DMS 273 (cell line): ENCODE measurements at regions not wholly inside any gene's neighbourhood (a gene's known extent, or its start where the extent isn't known, plus 50 kb on each side); places are given as distances from the start of the nearest gene placed in this dataset.
"Not testable (repeated sequence)": the region's sequence is repeated elsewhere in the genome, so short reads cannot be mapped to it uniquely, and the experiment has no call there.

ENCODE experiments used
- DNase-seq: peaks from one replicate; lab custom pipeline; 2025; ENCODE audit not compliant: unreplicated experiment; lab: John Stamatoyannopoulos, UW

DNA sequence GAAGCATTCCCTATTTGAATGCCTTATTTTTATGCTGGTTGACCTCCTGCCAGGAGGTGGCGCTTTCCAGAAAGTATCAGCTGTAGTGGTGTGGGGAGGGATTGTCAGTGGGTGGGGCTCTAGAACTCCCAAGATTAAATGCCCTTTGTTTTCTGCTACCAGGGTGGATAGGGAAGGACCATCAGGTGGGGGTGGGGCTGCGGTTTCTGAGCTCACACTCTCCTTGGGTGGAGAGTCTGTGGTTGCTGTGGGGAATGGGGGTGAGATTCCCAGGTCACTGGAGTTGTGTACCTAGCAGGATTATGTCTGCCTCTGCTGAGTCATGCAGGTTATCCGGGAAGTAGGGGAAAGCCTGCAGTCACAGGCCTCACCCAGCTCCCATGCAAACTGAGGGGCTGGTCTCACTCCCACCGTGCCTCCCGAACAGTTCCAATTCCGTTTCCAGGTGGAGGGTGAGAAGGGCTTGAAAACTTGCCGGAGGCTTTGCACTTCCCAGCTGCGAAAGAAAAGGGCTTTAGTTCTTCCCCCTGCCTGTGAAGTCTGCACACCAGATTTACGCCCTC is 68.3 kb downstream of the ALG10B start:
- peak; percentile 19 for DNase-seq

DNA sequence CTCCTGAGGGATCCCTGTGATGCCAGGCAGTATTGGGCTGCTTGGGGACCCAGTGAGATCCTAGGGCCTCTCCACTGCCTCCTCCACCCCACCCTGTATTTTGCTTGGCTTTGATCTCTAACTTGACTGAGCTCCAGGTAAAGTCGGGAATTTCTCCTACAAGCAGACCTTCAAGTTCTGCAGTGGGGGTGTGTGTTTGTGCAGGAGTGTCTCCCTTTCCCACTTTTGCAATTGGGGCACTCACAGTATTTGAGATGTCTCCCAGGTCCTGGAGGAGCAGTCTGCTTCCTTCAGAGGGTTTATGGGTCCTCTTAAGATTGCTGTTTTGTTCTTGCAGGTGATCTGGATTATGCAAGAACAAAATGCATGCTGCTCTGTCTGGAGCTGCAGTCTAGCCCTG is 68.9 kb downstream of the ALG10B start:
- no peak for DNase-seq

DNA sequence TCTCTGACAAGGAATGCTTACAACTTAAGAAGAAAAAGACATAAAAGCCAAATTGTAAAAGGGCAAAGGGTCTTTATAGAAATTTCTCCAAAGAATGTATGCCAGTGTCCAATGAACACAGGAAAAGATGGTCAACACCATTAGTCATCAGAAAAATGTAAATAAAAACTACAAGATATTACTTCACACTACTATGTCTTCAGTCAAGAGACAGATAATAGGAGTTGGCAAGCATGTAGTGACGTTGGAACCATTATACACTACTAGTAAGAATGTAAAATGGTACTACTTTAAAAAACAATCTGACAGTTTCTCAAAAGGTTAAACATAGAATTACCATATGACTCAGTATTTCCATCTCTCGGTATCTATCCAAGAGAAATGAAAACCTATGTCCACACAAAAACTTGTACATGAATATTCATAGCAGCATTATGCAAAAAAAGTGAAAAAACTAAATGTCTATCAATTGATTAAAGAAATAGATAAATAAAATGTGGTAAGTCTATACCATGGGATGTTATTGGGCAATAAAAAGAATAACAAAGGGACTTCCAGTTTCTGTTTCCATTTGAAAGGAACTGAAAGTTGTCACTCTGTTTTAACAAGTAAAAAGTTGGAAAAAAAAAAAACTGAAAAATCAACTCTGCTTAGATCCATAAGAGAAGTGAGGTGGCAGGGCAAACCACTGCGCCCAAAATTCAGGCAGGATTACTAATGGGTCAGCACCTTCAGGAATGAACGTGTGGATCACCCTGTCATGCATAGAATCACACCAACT is 69.8 kb downstream of the ALG10B start:
- no peak for DNase-seq

DNA sequence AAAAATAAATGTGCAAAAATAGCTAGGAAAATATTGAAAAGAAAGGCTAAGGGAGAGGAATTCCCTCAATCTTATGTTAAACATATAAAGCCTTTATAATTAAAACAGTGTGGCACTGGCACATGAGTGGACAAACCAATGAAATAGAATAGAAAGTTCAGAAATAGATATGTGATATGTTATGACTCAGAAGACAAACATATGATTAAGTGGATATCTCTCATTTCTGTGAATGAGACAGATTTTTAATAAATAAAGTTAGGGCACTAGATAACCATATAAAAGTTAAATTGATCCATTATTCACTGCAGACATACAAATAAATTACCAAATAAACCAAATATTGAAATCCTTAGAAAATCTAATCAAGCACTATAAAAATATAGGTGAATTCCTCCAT is 73.0 kb downstream of the ALG10B start:
- no peak for DNase-seq

DNA sequence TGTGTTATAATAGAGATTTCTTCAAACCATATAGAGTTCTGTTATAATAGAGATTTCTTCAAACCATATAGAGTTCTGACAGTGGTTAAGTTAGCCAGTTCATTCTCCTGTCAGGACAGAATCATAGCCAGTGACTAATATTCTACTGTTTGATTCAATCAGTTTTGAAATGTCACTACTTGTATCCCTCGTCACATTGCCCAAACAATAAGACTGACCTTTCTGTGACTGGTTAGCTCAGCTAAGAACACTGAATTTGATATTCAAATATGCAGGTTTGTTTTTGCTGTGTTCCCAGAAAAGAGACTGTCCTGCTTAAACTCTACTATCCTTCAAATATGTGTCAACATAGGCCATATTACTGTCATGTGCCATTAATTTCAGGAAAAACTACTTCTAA is 74.4 kb downstream of the ALG10B start:
- DNase-seq = no peak

DNA sequence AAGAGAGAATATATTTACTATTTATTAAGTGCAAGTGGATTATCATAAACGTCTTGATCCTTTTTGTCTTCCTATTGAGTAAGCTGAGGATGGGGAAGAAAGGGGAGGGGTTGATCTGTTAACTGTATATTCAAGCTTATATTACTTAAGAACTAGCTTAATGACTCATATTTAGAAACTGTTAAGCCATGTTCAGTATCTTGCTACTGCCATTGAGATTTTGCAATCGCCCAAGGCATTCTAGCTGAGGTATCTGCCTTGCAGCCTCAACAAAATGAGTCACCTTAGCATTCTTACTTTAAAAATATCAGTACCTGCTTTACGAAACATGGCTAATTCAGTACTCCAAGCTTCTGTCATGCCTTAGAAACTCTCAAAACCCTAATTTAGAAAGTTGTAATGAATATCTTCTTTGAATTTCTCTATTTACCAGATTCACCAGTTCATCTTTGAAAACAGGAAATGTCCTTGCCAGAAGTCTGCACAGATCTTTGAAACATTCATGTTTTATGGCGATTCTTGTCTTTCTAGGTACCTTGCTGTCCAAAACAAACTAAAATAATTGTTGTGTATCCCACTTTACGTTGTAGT is 76.1 kb downstream of the ALG10B start:
- no peak for DNase-seq

DNA sequence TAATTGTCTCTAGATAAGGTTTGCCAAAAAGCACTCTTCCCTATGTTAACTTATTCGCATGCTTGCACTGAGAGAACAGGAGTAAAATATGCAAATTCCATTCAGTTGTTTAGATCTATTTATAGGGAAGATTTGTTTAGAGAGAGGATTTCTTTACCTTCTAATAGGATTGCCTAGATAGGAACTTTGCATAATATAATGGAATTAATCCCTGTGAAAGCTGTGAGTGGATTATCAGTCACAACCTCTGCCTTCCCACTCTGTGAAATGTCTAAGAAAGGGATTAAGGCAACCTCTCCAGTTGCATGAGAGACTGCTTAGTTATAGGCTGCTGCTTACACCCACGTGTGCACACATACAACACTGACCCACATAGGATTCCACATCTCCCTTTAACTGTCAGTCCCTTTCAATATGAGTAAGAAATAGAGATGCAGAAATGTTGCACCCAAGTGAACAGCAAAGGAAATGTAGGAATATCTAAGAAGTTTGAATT is 83.2 kb downstream of the ALG10B start:
- no peak for DNase-seq

DNA sequence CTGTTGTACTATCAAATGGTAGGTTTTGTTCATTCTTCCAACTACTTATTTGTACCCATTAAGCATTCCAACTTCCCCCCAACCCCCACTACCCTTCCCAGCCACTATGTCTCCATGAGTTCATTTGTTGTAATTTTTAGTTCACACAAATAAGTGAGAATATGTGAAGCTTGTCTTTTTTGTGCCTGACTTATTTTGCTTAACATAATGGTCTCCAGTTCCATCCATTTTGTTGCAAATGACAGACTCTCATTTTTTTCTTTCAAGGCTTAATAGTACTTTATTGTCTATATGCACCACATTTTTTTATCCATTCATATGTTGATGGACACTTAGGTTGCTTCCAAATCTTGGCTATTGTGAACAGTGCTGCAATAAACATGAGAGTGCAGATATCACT is 86.2 kb downstream of the ALG10B start:
- DNase-seq = no peak

DNA sequence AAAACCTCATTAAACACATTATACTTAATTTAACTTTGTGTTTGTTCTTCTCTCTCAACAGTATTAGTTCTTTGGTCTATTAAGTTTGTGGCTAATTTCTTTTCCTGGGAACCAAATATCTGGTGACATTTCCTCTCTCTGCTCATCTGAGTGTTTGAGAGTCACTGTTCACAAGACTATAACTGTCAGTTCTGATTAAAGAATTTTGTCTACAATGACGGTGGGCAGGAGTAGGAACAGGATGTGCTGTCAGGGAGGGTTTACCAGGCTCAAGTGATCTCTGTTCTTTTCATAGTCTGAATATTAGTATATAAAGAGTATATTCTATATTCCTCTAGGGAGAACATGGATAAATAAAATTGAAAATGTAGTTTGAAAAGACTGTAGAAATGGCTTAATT is 92.9 kb downstream of the ALG10B start:
- no peak for DNase-seq

DNA sequence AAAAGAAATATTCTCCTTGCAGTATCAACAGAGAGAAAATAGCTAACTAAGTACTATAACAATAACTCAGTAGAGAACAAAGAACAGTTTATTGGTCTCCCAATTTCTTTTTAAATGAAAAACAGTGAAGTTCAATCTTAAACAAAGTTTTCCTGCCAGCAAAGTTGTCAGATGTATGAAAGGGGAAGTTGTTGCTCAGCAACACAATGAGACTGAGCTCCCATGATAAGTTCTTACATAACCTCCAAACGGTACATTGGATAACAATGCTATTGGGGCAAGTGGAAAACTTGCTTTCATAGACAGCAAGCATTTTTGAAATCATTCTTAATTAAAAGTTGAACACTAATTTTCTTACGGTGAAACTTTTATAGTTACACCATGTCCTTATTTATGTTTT is 94.9 kb downstream of the ALG10B start:
- no peak for DNase-seq

DNA sequence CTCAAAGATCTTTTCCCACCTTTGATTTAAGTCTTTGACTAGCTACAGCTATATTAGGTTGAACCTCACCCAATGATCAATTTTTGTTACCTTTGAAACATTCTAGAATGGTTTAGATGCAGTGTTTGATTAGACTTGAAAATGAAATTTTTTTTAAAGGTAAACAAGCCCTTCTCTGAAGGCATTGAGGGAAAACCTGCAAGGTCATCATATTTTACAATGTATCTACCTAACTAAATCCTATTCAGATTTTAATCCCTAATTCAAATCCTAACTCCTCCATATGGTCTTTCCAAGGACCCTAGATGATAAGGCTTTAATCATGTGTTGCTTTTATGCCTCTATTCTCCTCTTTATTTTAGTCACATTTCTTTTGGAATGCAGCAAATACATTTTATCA is 95.4 kb downstream of the ALG10B start:
- no peak for DNase-seq

DNA sequence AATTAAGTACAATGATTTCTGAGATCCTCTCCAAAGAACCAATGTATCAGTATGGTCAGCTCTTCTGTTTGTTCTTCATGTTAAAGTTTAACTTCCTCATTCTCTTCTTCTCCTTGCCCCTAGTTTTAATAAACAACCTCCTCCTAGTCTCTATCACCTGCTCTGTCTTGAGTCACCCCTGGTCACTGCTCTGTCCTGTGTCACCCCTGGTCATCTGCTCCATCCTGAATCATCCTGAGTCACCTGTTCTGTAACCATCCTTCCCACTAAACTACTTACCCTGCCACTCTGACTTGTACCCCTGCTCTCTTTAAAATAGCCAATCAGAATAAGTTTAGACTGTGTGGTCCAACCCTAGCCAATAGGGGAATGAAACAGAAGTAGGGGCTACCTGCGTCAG is 100.5 kb downstream of the ALG10B start:
- no peak for DNase-seq

DNA sequence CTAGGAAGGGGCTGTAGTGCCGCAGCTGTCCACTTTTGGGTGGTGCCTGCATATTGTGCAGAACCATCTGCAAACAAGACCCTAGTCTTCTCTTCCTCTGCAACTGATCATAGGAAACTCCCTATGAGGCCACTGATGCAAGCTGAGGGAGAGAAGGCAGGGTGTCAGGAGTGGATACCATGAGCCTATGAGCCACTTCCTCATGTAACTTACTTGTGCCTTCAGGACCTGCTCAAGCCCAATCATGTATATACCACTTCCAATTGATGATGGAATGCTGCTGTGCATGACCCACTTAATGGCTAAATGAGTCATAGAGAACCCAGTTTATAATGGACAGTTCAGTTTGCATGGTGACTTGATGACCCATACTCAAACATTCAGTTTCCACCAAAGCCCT is 107.9 kb downstream of the ALG10B start:
- no peak for DNase-seq

DNA sequence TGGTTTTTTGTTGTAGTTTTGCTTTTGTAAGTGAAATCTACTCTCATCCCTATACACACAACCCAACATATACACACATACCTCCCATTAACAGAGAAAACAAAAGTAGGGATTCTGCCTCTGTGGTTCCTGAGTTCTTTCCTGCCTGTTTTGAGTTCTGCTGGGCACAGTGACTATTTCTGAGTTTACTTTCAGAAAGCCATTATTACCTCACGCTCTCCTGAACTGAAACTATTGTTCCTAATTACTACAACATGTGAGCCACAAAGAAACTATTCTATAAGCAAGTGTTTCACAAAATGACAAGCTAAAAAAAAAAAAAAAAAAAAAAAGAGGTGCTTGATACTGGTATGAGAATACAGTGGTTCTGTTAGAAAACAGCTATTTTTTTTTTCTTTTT is 110.9 kb downstream of the ALG10B start:
- DNase-seq = no peak

DNA sequence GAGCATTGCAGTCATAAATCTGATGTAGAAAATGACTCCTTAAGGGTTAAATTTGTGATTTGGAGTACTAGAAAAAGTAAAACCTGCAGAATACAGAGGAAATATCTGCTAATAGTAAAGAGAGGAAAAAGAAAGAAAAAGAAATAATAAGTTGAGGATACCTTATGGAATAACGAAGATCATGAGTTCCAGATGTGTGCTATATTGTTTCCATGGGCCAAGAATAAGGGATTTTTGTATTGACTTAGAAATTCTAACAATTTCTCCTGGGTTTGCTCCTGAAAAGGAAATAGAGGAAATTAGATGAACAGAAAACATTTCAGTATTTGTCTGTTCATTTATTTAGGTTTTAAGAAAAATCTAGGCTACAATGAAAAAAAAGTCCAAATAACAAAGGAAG is 115.3 kb downstream of the ALG10B start:
- DNase-seq = no peak

DNA sequence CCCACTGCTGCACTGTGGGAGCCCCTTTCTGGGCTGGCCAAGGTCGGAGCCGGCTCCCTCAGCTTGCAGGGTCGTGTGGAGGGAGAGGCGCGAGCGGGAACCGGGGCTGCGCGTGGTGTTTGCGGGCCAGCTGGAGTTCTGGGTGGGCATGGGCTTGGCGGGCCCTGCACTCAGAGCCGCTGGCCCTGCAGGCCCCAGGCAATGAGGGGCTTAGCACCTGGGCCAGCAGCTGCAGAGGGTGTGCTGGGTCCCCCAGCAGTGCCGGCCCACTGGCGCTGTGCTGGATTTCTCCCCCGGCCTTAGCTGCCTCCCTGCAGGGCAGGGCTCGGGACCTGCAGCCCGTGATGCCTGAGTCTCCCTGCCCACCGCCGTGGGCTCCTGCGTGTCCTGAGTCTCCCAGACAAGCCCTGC is 125.3 kb downstream of the ALG10B start:
- DNase-seq = not testable (repeated sequence)

DNA sequence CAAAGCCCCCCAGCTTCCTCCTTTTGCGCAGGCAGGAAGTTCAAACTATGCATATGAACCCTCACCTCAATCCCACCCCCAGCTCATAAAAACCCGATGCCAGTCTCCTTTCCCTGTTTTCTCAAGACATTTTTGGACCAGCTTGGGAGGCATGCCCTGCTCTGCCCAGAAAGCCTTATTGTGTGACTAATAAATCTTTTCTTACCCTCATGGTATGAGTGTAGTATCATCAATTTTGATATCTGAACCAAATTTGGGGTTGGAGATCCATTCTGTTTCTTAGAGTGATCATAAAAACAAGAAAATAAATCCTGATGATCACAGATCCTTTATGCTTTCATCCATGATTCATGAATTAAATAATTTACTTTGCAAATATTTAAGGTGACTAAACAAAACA is 128.5 kb downstream of the ALG10B start:
- no peak for DNase-seq

DNA sequence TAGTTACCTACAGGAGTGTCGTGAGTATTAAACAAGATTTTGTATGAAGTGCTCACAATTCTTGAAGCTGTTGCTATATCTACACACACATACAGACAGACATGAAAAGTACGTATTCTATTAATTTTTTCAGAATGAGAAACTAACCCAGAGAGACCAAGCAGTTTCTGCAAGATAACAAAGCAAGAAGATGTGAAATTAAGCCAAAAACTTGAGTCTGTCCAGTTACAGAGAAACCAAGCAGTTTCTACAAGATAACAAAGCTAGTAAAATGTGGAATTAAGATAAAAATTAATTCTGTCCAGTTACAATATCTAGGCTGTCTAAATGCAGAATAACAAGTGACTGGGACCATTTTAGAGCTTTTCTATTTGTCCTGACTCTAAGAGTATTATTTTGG is 132.4 kb downstream of the ALG10B start:
- no peak for DNase-seq

DNA sequence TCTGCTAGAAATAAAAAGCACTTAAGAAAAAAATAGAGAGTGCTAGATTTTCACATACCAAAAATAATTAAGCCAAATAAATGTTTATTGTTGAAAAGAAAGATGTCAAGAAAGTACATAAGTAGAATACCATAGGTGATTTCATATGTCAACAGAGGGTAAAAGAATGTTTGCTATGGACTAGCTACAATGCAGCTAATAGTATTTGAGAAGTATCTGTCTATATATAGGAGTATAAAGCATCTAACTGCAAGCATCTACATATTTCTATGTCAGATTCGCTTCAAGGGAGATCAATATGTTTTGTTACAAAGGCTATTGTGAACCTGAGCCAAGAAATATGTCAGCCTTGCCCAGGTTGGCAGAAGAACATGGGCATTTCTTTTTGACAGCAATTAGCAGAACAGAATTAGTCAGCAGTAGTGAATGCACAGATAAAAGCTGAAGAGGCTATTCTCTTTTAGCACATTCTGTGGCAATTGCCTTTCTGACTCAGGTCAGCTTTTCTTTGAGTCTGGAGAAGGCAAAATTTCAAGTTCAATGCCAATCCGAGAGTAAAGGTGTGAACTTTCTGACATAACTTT is 140.1 kb downstream of the ALG10B start:
- no peak for DNase-seq

DNA sequence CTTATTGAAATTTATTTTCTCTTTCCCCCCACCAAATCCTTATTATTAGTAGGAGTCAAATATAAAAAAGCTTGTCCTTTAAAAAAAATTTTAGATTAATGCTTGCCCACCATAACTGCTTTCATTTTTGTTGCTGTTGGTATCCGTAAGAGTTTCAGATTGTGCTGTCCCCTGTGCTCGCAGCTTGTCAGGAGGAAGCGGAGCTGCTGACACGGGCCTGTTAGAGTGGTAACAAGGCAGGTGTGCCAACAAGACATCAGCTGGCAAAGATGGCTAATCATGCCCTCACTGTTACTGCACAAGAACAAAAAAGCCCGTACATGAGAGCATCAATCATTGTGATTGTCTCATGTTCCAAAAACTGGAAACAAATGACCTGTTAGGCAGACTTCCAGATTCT is 148.4 kb downstream of the ALG10B start:
- DNase-seq = no peak

DNA sequence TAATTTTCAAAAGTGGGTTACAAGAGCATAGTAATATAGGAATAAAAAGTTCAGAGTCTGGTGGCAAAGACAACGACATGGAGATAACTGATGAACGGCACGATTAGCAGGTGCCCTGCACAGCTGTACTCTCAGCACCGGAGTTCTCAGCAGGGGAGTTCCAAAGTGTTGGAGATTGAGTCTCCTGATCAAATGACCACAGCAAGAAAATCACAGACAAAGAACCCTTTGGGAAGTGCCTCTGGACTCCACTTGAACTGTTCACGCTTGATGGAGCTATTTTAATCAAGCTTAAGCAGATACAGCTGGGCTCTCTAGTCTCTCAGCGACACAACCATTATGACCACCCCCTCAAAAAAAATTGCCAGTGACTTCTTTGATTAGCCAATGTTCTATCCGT is 153.1 kb downstream of the ALG10B start:
- DNase-seq = no peak
